OCI-LY3 (cell line): ENCODE measurements at regions not wholly inside any gene's neighbourhood (a gene's known extent, or its start where the extent isn't known, plus 50 kb on each side); places are given as distances from the start of the nearest gene placed in this dataset.
A peak's percentile ranks its signal among the peaks of the same experiment; 100 is the strongest.

ENCODE experiments used
- H2AFZ ChIP-seq: fragments of 200-600, 300-600 bp; shearing (Covaris generic); 2 replicates; pipeline ENCODE4 v1.6.0; 2014; ENCODE audit warnings: antibody characterized with exemption, low read depth, low read length
- H3K27ac ChIP-seq: fragments of 200-600, 300-600 bp; sonication (generic); 2 replicates; pipeline ENCODE4 v1.5.1; 2014; ENCODE audit warnings: mild to moderate bottlenecking, low read length, moderate library complexity, mixed read lengths
- H3K27me3 ChIP-seq: fragments of 200-600, 300-600 bp; sonication (generic); 2 replicates; pipeline ENCODE4 v1.6.1; 2014; ENCODE audit warnings: low read depth, low read length, mixed read lengths
- H3K36me3 ChIP-seq: fragments of 200-600, 300-600 bp; sonication (generic); replicated peaks from 2 replicates; pipeline ENCODE3; 2014; ENCODE audit warnings: low read depth, low read length, mixed read lengths
- H3K4me1 ChIP-seq: fragments of 300-600, 200-600 bp; sonication (generic); 2 replicates; pipeline ENCODE4 v1.6.1; 2014; ENCODE audit warnings: low read length, mixed read lengths
- H3K4me2 ChIP-seq: fragments of 200-600, 300-600 bp; sonication (generic); 2 replicates; pipeline ENCODE4 v1.6.1; 2014; ENCODE audit warnings: low read length, mixed read lengths
- H3K4me3 ChIP-seq: fragments of 300-600, 200-600 bp; sonication (generic); 2 replicates; pipeline ENCODE4 v1.5.1; 2014; ENCODE audit warnings: antibody characterized with exemption, mild to moderate bottlenecking, low read length, moderate library complexity
- H3K79me2 ChIP-seq: fragments of 300-600, 200-600 bp; shearing (Covaris generic); 2 replicates; pipeline ENCODE4 v1.6.1; 2014; ENCODE audit warnings: mild to moderate bottlenecking, low read length, mixed read lengths
- H3K9ac ChIP-seq: fragments of 300-600, 200-600 bp; shearing (Covaris generic); 2 replicates; pipeline ENCODE4 v1.6.0; 2014; ENCODE audit warnings: mild to moderate bottlenecking, low read length, moderate library complexity
- H3K9me3 ChIP-seq: fragments of 200-600, 300-600 bp; shearing (Covaris generic); 2 replicates; pipeline ENCODE4 v1.6.1; 2014; ENCODE audit warnings: low read length, mixed read lengths; ENCODE audit not compliant: insufficient read depth
- H4K20me1 ChIP-seq: fragments of 200-600, 300-600 bp; sonication (generic); 2 replicates; pipeline ENCODE4 v1.6.1; 2016; ENCODE audit warnings: low read length, mixed read lengths; ENCODE audit not compliant: insufficient read depth
- CTCF ChIP-seq: fragments of 200-600, 300-600 bp; sonication (generic); IDR thresholded peaks from 2 replicates; pipeline ENCODE4 v1.5.1; 2014; ENCODE audit warnings: antibody characterized with exemption, low read length, low read depth
- EZH2phosphoT487 ChIP-seq: fragments of 200-600 bp; shearing (Covaris generic); IDR thresholded peaks from 2 replicates; pipeline ENCODE4 v1.6.1; 2018; ENCODE audit warnings: antibody characterized with exemption, mixed run types, low read depth

DNA sequence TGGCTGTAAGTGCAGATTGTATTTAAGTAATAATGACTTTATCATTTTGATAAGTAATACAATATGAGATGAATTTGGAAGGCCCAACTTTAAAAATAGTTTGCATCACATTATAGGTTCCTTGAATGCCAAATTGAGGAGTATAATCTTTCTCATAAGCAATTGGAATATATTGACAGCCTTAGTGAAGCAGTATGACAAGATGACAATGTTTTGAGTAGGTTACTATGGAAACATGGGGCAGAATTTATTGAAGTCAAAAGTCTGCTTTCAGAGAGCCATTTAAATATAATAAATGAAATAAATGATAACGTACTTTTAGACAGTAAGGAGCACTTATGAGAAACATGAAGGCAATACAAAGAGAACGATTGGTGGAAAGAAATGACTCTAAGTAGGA, 776.4 kb downstream of the TECRL start:
- no peak overlapping the region for H3K4me3 ChIP-seq
- H3K4me2 ChIP-seq = no peak overlapping the region
- H4K20me1 ChIP-seq = no peaks in the 10 kb centered on the region
- no peak overlapping the region for H2AFZ ChIP-seq
- TF ChIP-seq EZH2phosphoT487 (no peak), CTCF (no peak)
- H3K79me2 ChIP-seq = no peaks in the 10 kb centered on the region
- no peak overlapping the region for H3K9ac ChIP-seq
- no peaks in the 10 kb centered on the region for H3K27me3 ChIP-seq
- no peaks in the 10 kb centered on the region for H3K9me3 ChIP-seq
- H3K27ac ChIP-seq = no peak overlapping the region
- H3K36me3 ChIP-seq = no peaks in the 10 kb centered on the region
- H3K4me1 ChIP-seq = no peaks in the 10 kb centered on the region

DNA sequence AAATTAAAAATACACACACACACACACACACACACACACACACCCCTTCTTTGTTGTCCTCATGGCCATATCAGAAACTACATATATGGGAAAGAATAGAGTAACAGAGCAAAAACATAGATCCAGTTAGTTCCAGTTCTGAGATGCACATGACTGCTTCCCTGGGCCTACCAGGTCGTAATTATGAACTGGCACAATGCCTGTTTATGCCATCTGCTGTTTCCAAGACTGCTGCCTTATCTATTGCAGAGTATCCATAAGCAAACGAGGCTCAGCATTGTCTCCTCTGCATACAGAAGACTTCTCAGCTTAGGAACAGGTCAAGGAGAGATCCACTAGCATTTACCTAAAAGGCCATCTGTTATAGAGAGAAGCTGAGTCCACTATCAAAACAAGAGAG, 789.0 kb downstream of the TECRL start:
- Histone ChIP-seq H2AFZ (peak overlapping the region; percentile 70), H3K27me3 (no peaks in the 10 kb centered on the region), H3K36me3 (no peaks in the 10 kb centered on the region), H3K27ac (no peak overlapping the region), H3K79me2 (no peaks in the 10 kb centered on the region), H3K4me1 (no peaks in the 10 kb centered on the region), H3K4me2 (no peak overlapping the region), H3K9me3 (no peaks in the 10 kb centered on the region), H4K20me1 (no peaks in the 10 kb centered on the region), H3K4me3 (no peak overlapping the region), H3K9ac (no peak overlapping the region)
- TF ChIP-seq CTCF (no peak), EZH2phosphoT487 (no peak)

DNA sequence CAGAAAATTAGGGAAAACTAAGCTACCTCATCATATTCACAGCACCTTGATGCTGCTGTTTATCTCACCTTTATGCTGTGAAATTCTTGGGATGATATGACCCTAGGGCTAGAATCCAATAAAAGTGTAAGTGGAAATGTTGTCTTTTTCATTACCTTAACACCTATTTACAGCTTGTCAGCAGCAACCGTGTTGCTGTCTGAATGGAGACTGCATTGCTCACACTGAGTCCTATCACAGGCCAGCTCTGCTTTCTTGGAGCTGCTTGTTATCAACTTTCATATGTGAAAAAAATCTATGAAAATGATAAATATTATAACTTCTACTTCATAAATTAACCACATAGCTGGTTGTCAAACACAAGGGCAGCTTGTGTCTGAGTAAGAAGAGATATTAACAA, 789.5 kb downstream of the TECRL start:
- Histone ChIP-seq H3K79me2 (no peaks in the 10 kb centered on the region), H2AFZ (no peak overlapping the region), H3K27ac (no peak overlapping the region), H3K27me3 (no peaks in the 10 kb centered on the region), H3K4me1 (no peaks in the 10 kb centered on the region), H3K4me3 (no peak overlapping the region), H3K9ac (no peak overlapping the region), H3K9me3 (no peaks in the 10 kb centered on the region), H3K4me2 (no peak overlapping the region), H4K20me1 (no peaks in the 10 kb centered on the region), H3K36me3 (no peaks in the 10 kb centered on the region)
- TF ChIP-seq CTCF = no peak

DNA sequence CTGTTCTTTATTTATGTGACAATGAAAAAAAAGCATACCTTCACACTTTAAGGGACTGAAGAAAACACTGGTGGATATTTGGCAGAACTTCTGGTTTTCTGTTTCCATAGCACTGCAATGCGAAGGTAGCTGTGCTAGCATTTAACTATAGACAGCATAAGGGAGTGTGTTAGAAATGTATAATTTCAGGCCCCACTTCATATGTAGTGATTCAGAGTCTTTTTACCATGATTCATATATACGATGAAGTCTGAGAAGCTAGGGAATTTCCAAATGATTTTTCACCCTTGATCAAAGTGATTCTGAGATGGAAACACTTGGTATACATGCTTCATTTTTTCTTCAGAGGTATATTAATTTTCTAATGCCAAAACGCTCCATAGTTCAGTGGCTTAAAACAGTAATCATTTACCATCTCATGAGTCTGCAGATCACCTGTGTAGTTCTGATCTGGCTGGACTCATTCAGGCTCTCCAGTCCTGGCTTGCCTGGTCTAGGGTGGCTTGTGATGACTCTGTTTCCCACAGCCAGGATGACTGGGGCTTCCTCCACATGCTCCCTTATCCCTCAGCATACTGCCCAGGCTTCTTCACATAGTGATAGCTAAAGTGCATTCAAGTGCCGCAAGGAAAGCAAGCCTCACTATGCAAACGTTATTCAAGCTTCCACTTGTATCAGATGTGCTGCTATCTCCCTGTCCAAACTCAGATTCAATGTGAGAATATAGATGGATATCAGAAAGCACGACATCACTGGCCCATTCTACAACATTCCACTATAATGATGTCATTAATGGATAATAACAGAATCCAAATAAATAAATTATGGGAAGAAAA, 790.1 kb downstream of the TECRL start:
- no peak for TF ChIP-seq CTCF
- no peak for TF ChIP-seq EZH2phosphoT487
- H3K9me3 ChIP-seq = no peaks in the 10 kb centered on the region

More for the DNA sequence above, 790.1 kb downstream of the TECRL start:
- no peaks in the 10 kb centered on the region for H3K36me3 ChIP-seq
- no peaks in the 10 kb centered on the region for H3K79me2 ChIP-seq
- no peaks in the 10 kb centered on the region for H3K4me1 ChIP-seq
- no peak overlapping the region for H3K27ac ChIP-seq
- no peak overlapping the region for H3K4me3 ChIP-seq
- no peaks in the 10 kb centered on the region for H3K27me3 ChIP-seq
- H3K4me2 ChIP-seq = no peak overlapping the region
- H3K9ac ChIP-seq = no peak overlapping the region
- no peaks in the 10 kb centered on the region for H4K20me1 ChIP-seq
- no peak overlapping the region; the same call in 1 of the 2 replicates for H2AFZ ChIP-seq
